Activated T-cell treated with anti-CD3 and anti-CD28 coated beads, Interleukin-2, amount 50 U/mL, for 48 hours (primary cell): ENCODE measurements at regions not wholly inside any gene's neighbourhood (a gene's known extent, or its start where the extent isn't known, plus 50 kb on each side); places are given as distances from the start of the nearest gene placed in this dataset.
A peak's percentile ranks its signal among the peaks of the same experiment; 100 is the strongest.
"Not testable (repeated sequence)": the region's sequence is repeated elsewhere in the genome, so short reads cannot be mapped to it uniquely, and the experiment has no call there.

Source experiments
- DNase-seq, 2 experiments: peaks; one replicate each; pipeline ENCODE4 v3.0.0-alpha.2; 2020

DNA sequence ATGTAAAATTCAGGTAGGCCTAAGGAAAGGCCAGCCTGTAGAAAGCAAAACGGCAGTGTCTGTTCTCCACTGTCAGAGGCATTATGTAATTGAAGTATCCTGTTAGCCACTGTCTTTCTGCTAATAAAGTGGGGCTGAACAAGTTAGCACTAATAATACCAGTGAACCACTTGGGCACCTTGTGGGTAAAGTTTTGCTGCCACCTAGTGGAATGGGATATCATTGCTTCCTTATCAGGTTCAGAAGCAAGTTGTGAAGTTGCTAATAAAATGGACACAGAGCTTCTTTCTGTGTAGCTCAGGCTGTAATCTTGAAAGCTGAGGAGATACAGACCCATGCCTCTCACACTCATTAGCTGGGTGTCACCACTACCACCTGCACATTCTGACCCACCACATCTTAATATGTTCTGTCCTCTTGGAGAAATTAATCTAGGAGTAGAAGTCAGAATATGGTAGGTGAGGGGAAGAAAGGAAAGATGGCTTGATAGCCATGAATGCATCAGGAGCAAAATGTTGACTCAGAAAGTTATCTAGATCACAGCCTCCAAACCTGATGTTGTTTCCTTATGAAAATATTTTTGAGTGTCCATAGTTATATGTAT is 175.1 kb downstream of the SEPTIN7 start:
- DNase-seq = peak; percentile 30 to 40

DNA sequence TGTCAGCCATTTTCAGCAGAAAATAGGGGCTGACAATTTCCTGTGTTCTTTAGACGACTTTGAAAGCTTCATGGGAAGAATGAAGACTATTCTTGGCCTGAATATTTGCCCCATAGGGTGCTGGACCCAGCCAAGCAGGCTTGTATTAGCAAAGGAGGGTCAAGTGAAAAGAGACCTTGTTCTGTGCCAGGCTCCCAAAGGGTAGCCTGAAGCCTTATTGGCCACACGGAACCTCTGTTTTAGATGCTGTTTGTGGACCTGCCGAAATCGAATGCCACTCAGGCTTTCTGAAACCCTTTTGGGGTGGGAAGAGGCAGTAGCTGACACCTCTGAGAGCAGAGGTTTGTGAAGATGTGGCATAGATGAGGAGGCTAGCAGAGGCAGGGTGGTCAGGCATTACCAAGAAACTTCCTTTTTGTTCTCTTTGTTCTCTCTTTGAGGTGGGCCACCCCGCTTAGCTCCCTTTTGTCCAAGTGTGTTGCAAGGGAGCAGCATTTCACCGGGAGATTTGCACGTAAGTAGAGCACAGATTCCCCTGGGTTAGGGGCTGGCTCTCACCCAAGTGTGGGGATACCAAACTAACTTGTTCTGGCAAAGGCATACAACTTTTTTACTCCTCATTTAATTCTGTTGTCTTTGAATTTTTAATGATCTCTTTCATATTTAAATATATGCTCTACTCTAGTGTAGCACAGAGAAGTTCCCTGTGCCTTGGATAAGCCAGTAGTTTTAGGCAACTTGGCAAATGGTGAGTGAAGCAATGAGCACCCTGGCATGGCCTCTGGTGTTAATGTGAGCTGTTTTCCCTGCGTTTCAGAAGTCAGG is 174.0 kb upstream of the EEPD1 start:
- DNase-seq = not testable (repeated sequence)

DNA sequence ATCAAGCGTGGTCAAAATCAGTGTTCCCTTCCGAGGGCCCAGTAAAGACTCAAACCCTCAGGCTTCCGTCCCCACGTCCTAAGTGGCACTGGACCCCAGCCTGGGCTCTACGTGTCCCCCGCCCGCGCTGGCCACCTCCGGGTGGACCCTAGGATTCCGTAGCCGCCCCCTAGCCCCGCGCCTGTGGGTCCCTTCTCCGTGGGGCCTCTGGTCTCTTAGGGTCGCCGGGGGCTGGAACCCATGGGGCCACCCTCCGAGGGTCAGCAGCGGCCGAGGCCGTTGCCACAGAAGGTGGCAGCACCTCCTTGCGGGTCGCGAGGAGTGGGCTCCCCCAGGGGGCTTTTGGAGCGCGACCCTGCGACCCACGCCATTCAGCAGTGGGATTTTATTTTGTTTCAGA is 170.5 kb upstream of the EEPD1 start:
- DNase-seq = no peak

DNA sequence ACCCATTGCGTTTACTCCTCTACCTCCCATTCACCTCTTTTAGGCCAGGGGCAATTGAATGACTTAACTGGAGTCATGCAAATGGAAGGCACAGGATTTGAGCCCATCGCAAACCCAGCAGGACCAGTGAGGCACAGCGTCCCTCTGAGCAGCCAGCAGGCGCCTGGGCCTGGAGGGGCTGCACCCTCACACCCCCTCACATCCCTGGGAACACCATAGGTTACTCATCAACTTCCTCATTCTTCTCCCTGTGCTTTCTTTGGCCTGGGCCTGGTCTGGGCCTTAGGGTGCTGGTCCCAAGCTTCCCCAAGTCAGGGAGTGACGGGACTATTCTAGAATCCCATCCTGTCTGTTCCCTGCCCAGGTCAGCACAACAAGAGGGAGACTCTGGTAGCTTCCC is 169.4 kb upstream of the EEPD1 start:
- DNase-seq = no peak

DNA sequence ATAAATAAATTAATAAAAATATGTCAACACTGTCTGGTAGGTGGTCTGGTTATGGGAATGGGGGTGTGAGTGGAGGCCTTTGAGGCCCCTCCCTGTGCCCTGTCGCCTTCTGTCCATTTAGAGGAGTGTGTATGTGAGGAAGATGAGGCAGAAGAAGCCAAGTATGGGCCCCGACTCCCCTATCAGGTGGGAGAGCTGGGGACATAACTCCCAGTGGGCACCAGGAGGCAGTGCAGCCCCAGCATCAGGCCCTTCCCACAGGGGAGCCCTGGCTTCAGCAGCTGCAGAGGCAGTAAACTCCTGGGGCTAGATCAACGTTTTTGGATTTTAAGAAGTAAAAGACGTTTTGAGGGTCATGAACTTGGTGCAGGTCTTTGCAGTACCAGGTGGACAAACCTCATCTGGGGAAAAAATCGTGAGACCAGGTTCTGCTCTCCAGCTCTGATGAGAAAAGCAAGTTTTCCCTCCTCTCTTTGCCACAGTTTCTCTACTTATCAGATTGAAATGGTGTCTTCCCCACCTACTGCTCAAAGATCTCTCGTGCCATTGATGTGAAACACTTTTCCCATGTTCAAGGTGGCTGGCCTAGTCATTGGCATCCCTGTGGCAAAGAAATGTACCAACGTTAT is 167.8 kb upstream of the EEPD1 start:
- DNase-seq = peak; percentile 77 to 80

DNA sequence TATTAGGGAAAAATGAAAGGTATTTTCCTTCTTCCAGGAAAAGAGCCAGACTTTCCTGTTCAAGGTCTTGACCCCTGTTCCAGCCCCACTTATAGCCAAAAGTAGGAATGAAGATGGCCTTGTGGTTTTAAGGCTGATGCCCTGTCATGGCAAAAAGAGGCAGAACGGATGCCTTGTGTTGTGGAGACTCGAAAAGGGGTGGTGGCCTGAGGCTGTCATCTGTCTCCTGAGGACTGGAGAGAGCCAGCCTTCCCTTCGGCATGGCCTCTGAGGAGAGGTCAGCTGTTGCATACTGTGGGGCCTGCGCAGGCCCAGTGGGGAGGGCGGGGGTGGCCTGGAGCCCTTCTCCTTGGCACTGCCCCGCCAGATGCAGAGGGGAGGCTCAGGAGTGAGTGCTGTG is 166.0 kb upstream of the EEPD1 start:
- no peak for DNase-seq

DNA sequence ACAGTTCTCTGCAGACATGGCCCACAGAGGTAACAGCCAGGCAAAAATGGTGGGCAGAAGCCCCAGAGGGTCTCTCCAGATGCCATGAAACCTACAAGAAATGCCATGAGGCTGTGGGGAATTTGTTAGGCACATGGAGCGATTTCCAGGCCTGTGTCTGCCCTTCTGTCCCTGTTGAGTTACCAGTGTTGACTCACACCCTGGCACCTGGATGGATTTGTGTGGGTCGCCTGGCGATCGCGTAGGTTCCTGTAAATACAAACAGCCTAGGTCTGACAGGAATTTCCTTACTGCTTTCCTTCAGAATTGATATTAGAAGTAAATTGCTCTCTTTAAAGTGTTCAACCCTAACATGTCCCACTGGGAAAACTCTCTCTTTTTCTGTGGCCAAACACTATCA is 164.9 kb upstream of the EEPD1 start:
- no peak for DNase-seq

DNA sequence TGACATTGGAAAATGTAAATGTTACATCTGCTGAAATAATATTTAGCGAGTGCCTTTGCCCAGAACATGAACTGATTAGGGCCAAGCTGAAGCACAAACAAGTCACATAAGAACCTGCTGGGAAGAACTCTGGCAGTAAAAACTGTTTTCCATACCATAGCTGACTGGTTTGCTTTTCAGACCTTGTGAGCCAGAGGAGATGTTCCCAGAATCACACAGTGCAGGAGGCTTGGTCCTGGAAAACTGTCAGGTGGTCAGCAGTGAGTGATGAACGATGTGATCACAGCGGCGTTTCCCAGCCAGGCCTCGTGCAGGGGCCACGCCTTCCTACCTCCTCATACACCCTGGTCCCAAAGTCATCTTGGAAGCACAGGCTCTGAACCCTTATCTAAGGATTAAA is 164.2 kb upstream of the EEPD1 start:
- DNase-seq = no peak

DNA sequence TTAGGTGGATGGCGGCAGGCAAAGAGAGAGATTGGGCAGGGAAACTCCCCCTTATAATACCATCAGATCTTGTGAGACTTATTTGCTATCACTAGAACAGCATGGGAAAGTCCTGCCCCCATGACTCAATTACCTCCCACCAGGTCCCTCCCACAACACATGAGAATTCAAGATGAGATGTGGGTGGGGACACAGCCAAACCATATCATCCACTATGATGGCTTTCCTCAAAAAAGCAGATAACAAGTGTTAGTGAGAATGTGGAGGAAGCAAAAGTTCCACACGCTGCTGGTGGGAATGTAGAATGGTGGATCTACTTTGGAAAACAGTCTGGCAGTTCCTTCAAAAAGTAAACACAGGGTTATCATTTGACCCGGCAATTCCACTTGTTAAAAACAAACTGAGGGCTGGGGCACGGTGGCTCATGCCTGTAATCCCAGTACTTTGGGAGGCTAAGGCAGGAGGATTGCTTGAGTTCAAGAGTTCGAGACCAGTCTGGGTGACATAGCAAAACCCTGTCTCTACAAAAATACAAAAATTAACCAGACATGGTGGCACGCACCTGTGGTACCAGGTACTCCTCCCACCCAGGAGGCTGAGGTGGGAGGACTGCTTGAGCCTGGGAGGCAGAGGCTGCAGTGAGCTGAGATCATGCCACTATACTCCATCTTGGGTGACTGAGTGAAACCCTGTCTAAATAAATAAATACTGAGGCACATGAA is 161.4 kb upstream of the EEPD1 start:
- peak in 1 of 2 experiments; percentile 24 for DNase-seq

DNA sequence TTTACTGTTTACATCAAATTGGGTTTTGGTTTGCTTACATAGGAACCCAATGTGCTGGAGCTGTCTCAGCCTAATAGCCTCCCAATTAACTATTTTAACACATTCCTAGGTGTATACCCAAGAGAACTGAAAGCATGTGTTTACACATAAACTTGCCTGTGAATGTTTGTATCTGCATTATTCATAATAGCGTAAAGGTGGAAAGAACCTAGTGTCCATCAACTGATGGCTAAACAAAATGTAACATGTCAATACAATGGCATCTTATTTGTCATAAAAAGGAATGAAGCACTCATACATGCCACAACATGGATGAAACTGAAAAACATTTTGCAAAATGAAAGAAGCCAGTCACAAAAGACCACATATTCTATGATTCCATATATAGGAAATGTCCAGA is 160.6 kb upstream of the EEPD1 start:
- DNase-seq = no peak

DNA sequence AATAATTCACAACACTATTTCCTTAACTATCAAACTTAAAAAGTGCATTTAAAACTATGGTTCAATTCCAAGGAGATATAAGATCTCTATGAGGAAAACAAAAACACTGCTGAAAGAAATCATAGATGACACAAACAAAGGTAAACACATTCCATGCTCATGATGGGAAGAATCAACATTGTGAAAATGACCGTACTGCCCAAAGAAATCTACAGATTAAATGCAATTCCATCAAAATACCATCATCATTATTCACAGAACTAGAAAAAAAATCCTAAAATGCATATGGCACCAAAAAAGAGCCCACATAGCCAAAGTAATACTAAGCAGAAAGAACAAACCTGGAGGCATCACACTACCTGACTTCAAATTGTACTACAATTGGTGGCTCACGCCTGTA is 159.9 kb upstream of the EEPD1 start:
- no peak for DNase-seq

DNA sequence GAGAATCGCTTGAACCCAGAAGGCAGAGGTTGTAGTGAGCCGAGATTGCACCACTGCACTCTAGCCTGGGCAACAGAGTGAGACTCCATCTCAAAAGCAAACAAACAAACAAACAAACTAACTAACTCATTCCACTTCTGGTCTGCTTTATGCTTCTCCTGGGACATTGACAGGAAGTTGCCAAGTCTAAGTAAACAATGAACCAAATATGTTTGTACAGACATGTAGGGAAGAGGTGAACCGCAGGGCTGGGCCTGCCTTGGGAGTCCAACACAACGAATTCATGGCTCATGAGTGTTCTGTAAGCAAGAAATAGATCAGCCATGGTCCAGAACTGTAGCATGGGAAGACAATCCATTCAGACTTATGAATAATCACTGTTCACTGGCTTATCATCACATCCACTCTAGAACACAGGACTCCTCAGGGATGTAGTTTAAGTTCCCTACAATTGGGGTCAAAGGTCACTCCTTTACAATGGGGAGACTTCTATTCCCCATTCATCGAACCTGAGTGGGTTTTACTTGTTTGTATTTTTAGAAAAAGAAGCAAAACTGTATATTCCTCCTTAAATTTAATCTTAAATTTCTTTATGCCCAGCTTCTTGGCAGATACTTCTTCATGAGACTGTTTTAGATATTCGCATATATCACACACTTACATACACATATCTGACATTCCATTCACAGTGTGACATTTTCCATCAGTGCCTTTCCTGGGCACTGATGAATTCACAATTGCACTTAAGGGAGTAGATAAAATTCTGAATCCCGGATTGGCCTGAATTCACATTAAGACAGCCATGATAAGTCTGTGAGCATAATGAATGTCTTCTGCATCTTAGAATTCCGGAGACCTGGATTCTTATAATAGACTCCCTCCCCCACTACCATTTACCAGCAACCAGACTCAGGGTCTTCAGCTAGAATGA is 159.1 kb upstream of the EEPD1 start:
- DNase-seq = no peak

DNA sequence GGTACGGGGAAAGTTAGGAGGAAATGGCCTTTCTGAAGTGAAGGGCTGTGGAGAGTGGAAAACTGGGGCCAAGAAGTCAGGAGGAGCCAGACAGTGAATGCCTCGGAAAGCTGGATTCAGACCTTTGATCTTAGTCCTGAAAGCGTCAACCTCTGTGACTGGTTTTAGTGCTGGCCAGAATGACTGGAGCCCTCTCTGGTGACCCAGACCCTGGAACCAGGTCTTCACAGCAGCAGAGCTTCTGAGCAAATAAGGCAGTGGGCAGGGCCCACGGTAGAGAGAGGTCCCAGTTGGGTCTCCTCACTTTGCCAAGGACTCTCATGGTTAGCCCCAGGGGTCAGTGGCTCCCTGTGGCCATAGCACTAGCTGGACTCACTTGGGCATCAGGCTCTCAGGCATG is 157.7 kb upstream of the EEPD1 start:
- no peak for DNase-seq

DNA sequence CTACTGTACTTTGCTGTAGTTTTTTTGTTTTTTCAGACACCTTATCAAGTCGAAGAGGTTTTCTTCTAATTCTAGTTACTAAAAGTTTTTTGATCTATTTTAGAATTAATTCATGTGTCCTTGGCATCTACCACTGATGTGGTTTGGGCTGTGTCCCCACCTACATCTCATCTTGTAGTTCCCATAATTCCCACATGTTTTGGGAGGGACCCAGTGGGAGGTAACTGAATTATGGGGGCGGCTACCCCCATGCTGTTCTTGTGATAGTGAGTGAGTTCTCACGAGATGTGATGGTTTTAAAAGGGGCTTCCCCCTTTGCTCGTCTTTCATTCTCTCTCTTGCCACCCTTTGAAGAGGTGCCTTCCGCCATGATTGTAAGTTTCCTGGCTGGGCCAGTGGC is 154.6 kb upstream of the EEPD1 start:
- DNase-seq = no peak

DNA sequence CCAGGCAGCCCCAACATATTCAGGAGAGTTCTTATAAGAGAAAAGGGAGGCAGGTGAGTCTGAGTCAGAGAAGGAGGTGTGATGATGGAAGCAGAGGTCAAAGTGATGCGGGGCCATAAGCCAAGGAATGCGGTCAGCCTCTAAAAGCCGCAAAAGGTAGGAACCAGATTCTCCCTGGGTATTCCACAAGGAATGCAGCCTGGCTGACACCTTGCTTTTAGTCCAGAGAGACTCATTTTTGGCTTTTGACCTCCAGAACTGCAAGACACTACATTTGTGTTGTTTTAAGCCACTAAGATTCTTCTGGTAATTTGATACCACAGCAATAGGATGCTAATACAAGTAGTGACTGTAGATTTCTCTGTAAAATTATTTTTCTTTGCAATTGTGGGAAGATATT is 151.5 kb upstream of the EEPD1 start:
- no peak for DNase-seq

DNA sequence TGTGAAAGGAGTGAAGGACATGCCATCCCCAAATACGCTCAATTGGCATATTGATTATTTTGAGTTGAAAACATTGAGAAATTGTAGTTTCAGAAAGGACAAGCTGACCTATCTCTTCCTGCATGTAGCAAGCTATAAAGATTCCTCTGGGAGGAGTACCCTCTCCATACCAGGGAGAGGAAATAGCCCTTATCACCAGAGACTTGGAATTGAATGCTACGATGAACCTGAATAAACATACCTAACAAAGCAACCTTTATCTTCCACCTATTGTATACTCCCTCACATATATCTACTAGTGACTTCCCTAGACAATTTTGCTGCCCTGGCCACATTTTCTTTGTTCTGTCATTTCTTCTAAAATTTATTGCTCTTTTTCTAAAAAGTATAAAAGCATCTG is 150.2 kb upstream of the EEPD1 start:
- no peak for DNase-seq

DNA sequence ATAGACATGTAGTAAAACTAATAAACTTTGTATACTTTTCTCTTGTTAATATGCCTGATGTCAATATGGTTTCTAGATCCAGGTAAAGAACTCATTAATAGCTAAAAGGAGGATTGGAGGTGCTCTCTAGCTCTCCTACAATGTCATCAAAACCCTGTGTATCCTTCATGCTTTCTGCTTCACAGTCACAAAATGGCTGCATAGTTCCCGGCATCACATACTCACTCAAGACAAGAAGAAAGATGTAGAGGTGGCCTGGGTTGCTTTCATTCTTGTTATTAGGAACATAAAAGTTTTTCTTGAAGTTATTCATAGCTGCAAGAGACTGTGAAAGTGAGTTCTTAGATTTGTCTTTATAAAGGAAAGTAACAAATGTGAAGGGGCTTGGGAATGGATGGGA is 149.7 kb upstream of the EEPD1 start:
- DNase-seq = no peak

DNA sequence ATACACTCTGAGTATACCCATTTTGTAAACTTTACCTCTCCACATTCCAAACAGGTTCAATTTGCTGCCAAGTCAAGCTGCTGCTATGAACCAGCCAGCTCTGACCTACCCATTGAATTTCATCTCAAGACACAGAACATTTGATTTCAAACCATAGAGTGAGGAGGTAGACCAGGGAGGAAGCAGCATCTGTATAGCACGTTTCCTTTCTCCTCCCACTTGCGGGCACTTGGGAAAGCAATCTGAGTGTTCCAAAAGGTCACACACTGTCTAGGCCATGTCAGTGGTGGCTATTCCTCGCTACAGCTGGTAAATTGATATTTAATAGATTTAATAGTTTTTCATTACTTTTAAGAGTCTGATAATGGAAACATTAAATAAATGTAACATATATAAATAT is 147.8 kb upstream of the EEPD1 start:
- no peak for DNase-seq

DNA sequence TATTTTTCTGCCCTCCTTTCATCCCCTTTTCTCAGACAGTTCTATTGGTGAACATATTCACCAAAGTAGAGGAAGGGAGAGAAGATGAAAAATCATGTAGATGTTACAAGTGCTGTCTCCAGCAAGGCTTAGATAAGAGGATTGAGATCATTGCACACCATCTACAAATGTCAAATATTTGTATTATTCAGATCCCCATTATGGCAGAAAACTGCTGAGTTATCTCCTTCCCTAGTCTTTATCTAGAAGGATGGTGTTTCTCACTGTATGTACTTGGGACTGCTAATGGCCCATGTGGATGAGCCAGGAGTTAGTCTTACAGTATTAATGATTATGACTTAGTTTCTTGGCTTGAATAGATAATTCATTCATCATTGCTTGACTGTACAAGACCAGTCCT is 147.2 kb upstream of the EEPD1 start:
- no peak for DNase-seq

DNA sequence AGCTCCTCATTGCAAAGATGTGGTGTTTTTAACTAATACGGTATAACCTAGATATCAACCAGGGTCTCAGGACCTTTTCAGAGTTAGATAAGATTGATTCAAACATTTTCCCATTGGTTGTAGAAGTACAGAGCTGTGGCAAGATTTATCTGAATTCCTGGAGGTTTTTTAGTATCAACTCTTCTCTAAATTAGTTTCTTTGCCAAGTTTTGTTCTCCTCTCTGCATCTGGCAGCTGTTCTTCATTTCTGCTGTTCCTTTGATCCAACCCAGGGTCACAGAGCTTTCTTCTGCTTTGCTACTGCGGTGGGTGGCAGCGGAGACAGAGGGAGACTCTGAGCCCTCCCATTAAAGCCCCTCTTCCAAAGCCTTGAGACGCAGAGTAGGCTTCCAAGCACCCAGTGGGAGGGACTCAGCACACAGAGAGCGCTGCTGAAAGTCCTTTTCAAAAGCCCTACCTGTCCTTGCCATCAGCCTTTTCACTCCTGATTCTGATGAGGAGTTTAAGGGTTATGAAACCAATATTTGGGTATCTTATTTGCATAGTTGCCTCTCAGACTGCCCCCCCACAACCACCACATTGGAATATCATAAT is 146.3 kb upstream of the EEPD1 start:
- no peak for DNase-seq

DNA sequence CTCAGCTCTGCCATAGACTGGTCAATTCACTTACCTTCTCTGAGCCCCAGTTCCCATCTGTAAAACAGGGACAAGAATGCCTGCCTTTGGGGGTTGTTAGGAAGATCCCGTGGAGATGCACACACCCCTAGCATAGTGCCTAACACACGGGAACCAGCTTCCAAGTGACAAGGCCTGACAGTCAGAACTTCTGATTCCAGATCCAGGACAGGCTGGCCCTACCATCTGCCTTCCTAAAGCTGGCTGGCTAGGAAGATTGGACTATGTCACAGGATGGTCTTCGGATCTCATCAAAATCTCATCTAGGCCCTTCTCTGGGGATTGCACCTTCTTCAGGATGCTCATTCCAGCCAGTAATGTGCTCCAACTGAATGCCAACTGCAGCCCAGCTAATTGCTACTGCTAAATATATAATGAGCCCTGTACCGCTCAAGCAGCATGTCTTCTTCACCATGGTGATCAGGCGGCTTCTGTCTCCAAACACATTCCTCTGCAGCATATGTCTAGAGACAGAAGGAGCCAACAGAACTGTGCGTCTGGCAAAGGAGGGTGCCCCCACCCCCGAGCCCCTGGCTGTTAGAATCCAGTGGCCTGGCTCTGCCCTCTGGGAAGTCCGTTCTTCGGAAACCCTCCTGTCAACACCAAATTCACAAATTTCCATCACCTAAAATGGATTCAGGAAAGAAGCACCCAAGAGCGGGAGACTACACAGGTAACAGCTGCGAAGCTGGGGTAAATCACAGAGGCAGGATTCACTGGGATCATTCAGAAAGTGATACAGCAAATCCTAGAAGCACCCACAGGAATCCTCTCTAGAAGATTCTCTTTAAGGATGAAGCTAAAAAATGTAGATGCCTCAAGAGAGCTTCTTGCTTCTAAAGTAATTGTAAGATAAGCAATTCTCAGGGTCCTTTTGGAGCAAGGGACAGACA is 142.1 kb upstream of the EEPD1 start:
- DNase-seq = no peak
